ENCODE measurements at regions not wholly inside any gene's neighbourhood (a gene's known extent, or its start where the extent isn't known, plus 50 kb on each side); places are given as distances from the start of the nearest gene placed in this dataset.

DNA sequence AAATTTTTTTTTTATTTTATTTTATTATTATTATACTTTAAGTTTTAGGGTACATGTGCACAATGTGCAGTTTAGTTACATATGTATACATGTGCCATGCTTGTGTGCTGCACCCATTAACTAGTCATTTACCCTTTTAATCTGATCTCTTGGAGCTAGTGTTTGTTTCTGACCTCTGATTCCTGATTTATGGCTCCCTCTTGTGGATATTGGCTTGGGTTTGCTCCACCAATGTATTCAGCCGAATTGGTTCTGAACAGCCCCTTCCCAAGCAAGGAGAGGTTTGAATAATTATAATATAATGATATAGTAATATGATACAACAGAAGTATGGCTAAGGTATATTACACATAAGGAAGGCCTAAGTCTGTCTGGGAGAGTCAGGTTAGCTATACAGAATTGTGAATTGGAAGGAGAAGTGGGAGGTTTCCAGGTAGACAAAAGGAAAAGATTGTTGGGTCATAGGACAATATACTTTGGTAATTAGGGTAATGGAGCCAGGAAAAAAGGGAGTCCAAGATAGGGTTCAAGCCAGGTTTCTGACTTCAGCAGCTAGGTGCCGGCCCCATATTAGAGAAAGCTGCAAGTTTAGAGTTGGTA lies 53.1 kb upstream of the HMCN1 start:
- no peak overlapping the region for H3K27ac Mint-ChIP-seq
- no peaks in the 10 kb centered on the region for H3K36me3 Mint-ChIP-seq
- no peak overlapping the region for H3K4me3 Mint-ChIP-seq
- no peaks in the 10 kb centered on the region for H3K27me3 Mint-ChIP-seq
- H3K9me3 Mint-ChIP-seq = no peaks in the 10 kb centered on the region
- peaks cover 36% of the 10 kb centered on the region for H3K4me1 Mint-ChIP-seq

DNA sequence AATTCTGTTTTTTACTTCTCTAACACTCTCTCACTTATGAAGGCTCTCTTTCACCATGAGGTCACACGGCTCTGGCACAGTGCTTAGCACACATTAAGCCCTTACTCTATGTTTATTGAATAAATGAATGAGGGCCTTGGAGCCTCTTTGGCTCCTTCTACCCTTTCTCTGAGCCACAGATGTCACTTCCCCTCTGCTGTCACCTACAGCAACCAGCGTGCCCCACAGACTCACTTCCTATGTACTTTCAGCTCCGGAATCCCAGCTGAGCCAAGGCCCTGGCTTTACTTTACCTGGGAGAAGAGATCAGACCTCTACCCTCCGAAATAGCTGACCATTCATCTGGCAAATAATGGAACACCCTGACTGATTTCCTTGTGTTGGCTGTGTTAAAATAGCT lies 53.7 kb upstream of the HMCN1 start:
- Mint-ChIP-seq H3K27ac (no peak overlapping the region), H3K4me1 (peaks cover 38% of the 10 kb centered on the region), H3K27me3 (no peaks in the 10 kb centered on the region), H3K4me3 (no peak overlapping the region), H3K9me3 (no peaks in the 10 kb centered on the region), H3K36me3 (no peaks in the 10 kb centered on the region)

DNA sequence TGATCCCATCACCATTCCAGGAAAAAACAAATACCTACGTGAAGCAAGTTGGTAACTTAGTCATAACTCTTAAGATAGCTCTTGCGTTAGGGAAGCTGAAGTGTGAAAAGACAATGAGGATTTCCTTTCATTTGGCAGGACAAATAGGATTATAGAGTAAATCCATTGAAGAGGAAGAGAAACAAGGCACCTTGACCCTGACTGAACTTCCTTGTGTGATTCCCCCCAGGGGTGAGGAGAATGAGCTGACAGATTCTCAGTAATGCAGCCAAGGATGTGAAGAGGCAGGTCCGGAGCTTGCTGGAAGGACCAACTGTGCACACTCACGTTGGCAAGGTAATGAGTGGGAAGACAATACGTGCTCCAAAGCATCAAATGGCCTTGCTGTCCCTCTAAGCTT lies 55.0 kb upstream of the HMCN1 start:
- no peak overlapping the region for H3K27ac Mint-ChIP-seq
- H3K4me1 Mint-ChIP-seq = peaks cover 50% of the 10 kb centered on the region
- H3K9me3 Mint-ChIP-seq = no peaks in the 10 kb centered on the region
- H3K27me3 Mint-ChIP-seq = no peaks in the 10 kb centered on the region
- no peaks in the 10 kb centered on the region for H3K36me3 Mint-ChIP-seq
- no peak overlapping the region for H3K4me3 Mint-ChIP-seq

DNA sequence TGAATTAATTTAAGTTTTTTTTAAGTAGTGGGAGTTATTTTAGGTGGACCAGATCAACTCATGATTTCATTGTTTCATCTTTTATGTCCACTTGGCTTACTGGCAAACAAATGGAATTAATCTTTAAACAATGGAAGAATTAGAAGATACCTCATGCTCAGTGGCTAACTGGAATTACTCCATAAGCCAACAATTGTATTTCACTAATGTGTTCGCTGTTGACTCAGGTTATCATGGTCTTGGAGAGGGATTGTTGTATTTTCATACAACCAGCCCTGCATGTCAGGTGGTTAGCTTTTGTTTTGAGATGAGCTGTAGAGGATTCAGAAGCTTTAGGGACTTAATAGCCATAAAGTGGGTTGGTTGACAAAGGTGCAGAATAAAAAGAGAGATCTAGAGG lies 57.2 kb upstream of the HMCN1 start:
- H3K27me3 Mint-ChIP-seq = no peaks in the 10 kb centered on the region
- H3K4me3 Mint-ChIP-seq = no peak overlapping the region
- peaks cover 63% of the 10 kb centered on the region for H3K4me1 Mint-ChIP-seq
- no peak overlapping the region for H3K27ac Mint-ChIP-seq
- H3K9me3 Mint-ChIP-seq = no peaks in the 10 kb centered on the region
- H3K36me3 Mint-ChIP-seq = no peaks in the 10 kb centered on the region

DNA sequence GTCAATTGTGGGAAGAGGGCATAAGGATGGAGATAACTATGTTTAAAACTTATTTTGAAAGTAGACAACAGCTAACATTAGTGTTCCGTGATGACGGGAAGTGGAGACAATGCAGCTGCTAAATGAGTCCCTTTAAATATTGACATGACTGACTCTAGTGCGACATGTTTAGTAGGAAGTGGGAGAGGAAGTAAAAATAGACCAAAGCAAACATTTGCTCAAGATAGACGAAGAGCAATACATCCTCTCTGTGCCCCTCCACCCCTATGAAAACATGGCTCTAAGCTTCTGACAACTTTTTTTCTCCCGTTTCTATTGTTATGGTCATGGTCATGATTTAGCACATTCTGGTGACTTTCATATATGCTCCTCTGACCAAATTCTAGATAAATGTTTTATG lies 60.0 kb upstream of the HMCN1 start:
- Mint-ChIP-seq H3K4me3 (peak overlapping the region; percentile 69), H3K27ac (peak overlapping the region; percentile 76), H3K9me3 (no peaks in the 10 kb centered on the region), H3K4me1 (peaks cover 53% of the 10 kb centered on the region), H3K27me3 (no peaks in the 10 kb centered on the region), H3K36me3 (no peaks in the 10 kb centered on the region)

DNA sequence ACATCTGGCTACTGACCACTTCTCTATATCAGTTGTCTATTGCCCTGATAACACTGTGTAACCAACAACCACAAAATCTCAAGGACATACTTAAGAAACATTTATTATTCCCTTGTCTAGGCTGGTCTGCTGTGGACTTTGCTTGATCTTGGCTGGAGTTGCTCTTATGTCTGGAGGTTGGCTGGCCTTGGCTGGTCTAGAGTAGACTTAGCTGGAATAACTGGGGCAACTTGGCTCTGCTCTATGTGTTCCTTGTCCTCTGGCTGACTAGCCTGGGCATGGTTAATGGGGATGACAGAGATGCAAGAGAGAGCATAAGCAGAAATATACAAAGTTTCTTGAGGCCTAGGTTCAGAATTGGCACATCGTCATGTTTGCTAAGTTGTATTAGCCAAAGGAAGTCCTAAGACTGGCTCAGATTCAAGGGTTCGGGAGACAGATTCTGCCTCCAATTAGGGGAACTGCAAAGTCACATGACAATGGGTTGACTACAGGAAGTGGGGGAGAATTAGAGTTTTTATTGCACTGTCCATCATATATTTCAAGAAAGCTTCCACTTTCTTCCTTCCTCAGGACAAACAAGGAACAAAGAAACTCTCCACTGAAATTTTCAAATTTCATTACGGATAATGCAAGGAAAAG lies 61.4 kb upstream of the HMCN1 start:
- H3K36me3 Mint-ChIP-seq = no peaks in the 10 kb centered on the region
- H3K27ac Mint-ChIP-seq = peak overlapping the region; percentile 13
- H3K4me3 Mint-ChIP-seq = no peak overlapping the region
- H3K4me1 Mint-ChIP-seq = peaks cover 58% of the 10 kb centered on the region
- H3K27me3 Mint-ChIP-seq = no peaks in the 10 kb centered on the region
- H3K9me3 Mint-ChIP-seq = no peaks in the 10 kb centered on the region

DNA sequence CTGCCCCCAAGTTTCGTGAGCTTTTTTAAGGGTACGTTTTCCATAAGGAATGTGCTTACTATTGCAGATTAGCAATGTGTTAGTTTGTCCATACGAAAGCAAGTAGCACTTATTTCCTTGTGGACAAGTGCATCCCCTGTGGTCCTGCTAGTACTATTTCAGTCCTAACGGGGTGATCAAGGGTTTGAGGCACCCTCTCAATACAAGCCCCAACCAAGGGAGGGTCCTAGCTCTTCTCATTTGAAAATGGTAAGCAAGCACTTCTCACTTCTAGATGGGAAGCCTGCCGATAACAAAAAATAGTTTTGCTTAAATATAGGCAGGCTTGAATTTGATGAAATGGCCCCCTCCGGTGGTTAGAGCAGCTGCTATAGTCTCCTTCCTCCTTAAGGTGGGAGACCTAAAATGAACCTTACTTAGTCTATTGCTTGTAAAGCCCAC lies 64.0 kb upstream of the HMCN1 start:
- H3K4me1 Mint-ChIP-seq = peaks cover 43% of the 10 kb centered on the region
- H3K4me3 Mint-ChIP-seq = no peak overlapping the region
- no peaks in the 10 kb centered on the region for H3K36me3 Mint-ChIP-seq
- H3K9me3 Mint-ChIP-seq = no peaks in the 10 kb centered on the region
- no peak overlapping the region for H3K27ac Mint-ChIP-seq
- no peaks in the 10 kb centered on the region for H3K27me3 Mint-ChIP-seq

DNA sequence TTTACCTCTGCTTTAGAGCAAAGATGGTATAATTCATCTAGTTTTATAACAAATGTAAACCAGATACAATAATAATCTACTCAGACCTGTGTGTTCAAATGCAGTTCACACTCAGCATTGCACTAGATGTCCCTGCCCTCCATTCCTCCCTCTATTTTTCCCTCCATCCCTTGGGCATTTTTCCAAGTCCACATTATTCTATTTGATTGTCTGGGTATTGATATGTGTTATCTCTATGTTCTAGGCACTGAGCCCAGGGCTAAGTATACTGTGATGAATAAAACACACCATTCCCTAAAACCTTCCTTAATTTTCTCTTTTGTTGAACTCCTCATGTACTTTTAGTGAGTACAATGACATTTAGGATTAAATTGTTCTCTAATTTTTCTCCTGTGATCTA lies 66.2 kb upstream of the HMCN1 start:
- H3K27me3 Mint-ChIP-seq = no peaks in the 10 kb centered on the region
- no peaks in the 10 kb centered on the region for H3K9me3 Mint-ChIP-seq
- H3K4me1 Mint-ChIP-seq = peaks cover 23% of the 10 kb centered on the region
- no peak overlapping the region for H3K27ac Mint-ChIP-seq
- H3K36me3 Mint-ChIP-seq = no peaks in the 10 kb centered on the region
- H3K4me3 Mint-ChIP-seq = no peak overlapping the region

DNA sequence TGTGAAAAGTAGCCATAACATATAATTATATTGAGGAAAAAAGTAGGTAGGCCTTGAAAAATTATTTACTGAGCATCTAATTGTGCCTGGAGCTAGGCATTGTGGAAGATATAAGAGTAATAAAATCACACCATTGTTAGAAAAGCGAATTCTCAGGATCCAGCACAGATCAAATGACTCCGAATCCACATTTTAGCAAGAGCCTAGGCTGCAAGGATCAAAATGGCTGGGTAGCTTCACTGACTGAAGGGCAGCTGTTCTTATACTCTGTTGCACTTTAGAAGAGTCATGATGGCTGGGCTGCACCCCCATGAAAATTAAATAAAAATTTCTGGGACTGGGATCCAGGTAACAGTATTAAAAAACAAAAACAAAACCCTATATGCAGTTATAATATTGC lies 67.6 kb upstream of the HMCN1 start:
- Mint-ChIP-seq H3K36me3 (no peaks in the 10 kb centered on the region), H3K27me3 (no peaks in the 10 kb centered on the region), H3K27ac (no peak overlapping the region), H3K4me3 (no peak overlapping the region), H3K4me1 (peaks cover 20% of the 10 kb centered on the region), H3K9me3 (no peaks in the 10 kb centered on the region)

DNA sequence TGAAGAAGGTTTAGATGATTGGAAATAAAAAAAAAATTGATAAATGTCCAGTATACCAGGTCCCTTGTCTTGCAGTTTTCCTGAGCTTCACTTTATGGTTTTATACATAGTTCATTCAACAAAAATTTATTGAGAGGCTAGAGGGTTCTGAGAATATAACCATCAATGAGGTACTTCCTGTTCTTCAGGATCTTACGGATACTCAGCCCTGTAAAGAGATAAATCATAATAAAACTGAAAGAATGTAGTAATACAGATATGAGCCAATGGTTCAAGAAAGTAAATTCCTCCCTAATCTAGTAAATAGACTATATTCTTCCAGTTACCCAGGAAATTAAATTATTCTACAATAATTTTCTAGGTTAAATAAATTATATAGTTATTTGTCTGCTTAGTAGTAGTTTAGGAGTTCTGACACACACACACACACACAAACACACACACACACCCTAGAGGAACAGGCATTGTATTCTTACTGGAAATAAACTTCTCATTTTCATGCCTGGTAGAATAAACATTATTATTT lies 70.4 kb upstream of the HMCN1 start:
- Mint-ChIP-seq H3K27me3 (no peaks in the 10 kb centered on the region), H3K4me3 (no peak overlapping the region), H3K9me3 (no peaks in the 10 kb centered on the region), H3K27ac (no peak overlapping the region), H3K4me1 (peaks cover 10% of the 10 kb centered on the region), H3K36me3 (no peaks in the 10 kb centered on the region)

DNA sequence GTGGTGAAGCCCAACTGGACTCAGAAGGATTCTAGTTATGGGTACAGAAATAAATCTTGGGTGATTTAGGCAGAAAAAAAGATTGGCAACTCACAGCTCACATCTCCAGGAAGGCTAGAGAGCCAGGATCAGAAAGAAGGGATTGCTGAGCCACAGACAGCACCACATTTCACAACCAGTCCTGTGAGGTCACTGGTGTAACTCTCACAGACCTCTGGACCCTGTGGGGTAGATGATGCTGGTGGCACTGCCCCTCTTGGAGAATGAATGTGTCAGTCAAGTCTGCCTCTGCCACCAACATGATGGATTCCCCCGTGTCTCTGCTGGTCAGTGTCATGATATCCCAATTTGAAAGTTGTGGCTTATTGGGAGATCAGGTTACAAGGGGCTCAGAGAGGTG lies 70.9 kb upstream of the HMCN1 start:
- Mint-ChIP-seq H3K27ac (no peak overlapping the region), H3K27me3 (no peaks in the 10 kb centered on the region)

DNA sequence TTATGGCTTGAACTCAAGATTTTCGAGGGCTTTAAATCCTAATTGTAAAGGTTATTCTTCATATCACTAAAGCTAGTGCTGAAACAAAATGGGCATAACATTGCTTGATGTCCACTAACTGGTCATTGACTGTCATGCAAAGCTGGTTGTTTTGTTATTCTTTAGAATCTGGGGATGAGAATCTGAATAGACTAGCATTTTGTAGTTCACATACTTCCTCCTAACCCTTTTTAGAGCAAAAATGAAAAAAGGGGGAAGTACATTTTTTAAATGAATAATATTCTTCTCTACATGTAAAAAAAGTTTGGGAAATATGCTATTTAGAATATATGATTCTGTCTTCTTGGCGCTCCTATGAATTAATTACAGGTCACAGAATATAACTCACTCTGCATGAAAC lies 72.2 kb upstream of the HMCN1 start:
- Mint-ChIP-seq H3K27ac (no peak overlapping the region), H3K4me1 (no peaks in the 10 kb centered on the region), H3K9me3 (no peaks in the 10 kb centered on the region), H3K27me3 (no peaks in the 10 kb centered on the region), H3K36me3 (no peaks in the 10 kb centered on the region), H3K4me3 (no peak overlapping the region)

More for the DNA sequence above, 70.9 kb upstream of the HMCN1 start:
- no peak overlapping the region for H3K4me3 Mint-ChIP-seq
- H3K36me3 Mint-ChIP-seq = no peaks in the 10 kb centered on the region
- no peaks in the 10 kb centered on the region for H3K9me3 Mint-ChIP-seq
- H3K4me1 Mint-ChIP-seq = peaks cover 6% of the 10 kb centered on the region

DNA sequence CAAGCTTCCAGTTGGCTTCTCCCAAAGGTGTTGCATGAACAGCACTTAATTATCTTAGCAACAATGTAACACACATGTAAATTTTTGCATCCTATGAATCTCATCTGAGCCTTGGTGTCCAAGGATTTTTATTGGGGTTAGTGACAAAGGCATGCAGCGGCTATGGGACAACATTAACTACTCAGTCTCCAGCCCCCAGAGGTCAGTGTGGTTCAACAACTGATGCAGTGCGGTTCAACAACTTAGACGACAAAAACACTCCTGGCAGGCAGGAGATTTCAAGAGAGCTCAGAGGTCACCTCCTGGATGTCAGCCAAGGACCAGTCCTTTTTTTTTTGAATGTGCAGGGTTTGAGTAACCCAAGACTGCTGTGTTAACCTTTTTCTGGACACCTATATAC lies 77.5 kb upstream of the HMCN1 start:
- no peaks in the 10 kb centered on the region for H3K9me3 Mint-ChIP-seq
- H3K4me3 Mint-ChIP-seq = no peak overlapping the region
- H3K27me3 Mint-ChIP-seq = no peaks in the 10 kb centered on the region
- H3K4me1 Mint-ChIP-seq = no peaks in the 10 kb centered on the region
- H3K36me3 Mint-ChIP-seq = no peaks in the 10 kb centered on the region
- H3K27ac Mint-ChIP-seq = no peak overlapping the region

DNA sequence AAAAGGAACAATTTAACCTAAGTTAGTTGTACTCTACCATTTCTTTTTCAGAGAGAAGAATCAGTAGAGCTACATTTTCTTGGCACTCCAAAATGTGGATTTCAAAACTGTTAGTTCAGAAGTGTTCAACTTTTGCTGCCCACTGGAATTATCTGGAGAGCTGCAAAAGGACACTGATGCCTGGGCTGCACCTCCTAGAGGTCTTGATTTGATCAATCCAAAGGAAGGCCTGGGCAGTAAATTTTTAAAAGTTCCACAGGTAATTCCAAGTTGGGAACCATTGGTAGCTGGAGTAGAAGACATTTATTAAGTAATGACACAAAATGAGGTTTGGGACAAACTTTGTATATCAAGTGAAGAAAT lies 79.3 kb upstream of the HMCN1 start:
- no peak overlapping the region for H3K27ac Mint-ChIP-seq
- no peaks in the 10 kb centered on the region for H3K36me3 Mint-ChIP-seq
- no peaks in the 10 kb centered on the region for H3K27me3 Mint-ChIP-seq
- H3K4me1 Mint-ChIP-seq = no peaks in the 10 kb centered on the region
- H3K4me3 Mint-ChIP-seq = no peak overlapping the region
- no peaks in the 10 kb centered on the region for H3K9me3 Mint-ChIP-seq

DNA sequence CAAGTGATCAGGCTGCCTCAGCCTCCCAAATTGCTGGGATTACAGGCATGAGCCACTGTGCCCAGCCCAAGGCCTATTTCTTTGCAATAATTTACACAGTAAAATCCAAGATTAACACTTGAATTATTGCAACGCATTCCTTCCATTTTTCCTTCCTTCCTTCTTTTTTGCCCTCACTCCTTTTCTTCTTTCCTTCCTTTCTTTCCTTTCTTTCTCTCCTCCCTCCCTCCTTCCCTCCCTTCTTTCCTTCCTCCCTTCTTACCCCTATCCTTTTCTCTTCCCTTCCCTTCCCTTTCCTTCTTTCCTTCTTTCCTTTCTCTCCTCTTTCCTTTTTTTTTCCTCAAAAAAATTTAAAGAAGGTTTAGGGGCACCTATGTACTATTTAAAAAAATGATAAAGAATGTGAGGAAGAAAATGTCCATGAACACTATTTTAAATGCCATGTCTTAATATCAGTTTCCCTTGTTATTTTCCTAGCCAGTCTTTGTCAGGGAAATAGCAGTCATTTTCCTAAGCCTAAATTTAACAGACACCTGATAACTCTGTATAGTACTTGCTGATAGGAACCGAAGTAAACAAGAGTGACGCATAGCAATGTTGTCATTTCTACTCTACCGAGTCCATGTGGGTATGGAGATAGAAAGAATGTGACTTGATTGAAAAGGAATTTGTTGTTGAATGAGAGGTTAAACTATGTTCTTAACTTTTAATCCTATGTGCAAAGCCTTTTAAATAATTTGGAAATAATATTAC lies 79.8 kb upstream of the HMCN1 start:
- H3K27ac Mint-ChIP-seq = no peak overlapping the region
- H3K36me3 Mint-ChIP-seq = no peaks in the 10 kb centered on the region
- no peaks in the 10 kb centered on the region for H3K27me3 Mint-ChIP-seq
- H3K9me3 Mint-ChIP-seq = no peaks in the 10 kb centered on the region
- no peak overlapping the region for H3K4me3 Mint-ChIP-seq
- no peaks in the 10 kb centered on the region for H3K4me1 Mint-ChIP-seq

DNA sequence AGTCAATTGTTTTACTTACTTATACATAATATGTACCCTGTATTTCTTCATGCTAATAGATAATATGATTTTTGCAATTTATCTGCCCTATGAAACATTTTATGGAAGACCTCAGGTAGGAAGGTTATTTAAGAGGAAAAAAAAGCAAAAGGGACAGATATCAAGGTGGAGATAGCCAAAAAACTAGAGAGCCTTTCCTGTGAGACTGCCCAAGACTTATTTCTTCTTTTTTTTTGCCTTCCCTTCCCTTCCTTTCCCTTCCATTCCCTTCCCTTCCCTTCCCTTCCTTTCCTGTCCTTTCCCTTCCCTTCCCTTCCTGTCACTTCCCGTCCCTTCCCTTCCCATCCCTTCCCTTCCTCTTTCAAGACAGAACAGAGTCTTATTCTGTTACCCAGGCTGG lies 80.6 kb upstream of the HMCN1 start:
- H3K4me1 Mint-ChIP-seq = no peaks in the 10 kb centered on the region
- no peaks in the 10 kb centered on the region for H3K27me3 Mint-ChIP-seq
- no peak overlapping the region for H3K27ac Mint-ChIP-seq
- no peaks in the 10 kb centered on the region for H3K36me3 Mint-ChIP-seq
- H3K4me3 Mint-ChIP-seq = no peak overlapping the region
- H3K9me3 Mint-ChIP-seq = no peaks in the 10 kb centered on the region

Measured in activated naive CD4-positive, alpha-beta T cell treated with anti-CD3 and anti-CD28 coated beads, Interleukin-2, amount 50 U/mL, for 24 hours (primary cell).